GM18508 (cell line): ENCODE measurements at regions not wholly inside any gene's neighbourhood (a gene's known extent, or its start where the extent isn't known, plus 50 kb on each side); places are given as distances from the start of the nearest gene placed in this dataset.
"Not testable (repeated sequence)": the region's sequence is repeated elsewhere in the genome, so short reads cannot be mapped to it uniquely, and the experiment has no call there.

Experiments used
- ATAC-seq: cut with Tn5 transposase; IDR thresholded peaks from one replicate; pipeline ENCODE4 v1.9.1; 2021; ENCODE audit warnings: moderate number of reproducible peaks; ENCODE audit not compliant: insufficient read depth, unreplicated experiment

DNA sequence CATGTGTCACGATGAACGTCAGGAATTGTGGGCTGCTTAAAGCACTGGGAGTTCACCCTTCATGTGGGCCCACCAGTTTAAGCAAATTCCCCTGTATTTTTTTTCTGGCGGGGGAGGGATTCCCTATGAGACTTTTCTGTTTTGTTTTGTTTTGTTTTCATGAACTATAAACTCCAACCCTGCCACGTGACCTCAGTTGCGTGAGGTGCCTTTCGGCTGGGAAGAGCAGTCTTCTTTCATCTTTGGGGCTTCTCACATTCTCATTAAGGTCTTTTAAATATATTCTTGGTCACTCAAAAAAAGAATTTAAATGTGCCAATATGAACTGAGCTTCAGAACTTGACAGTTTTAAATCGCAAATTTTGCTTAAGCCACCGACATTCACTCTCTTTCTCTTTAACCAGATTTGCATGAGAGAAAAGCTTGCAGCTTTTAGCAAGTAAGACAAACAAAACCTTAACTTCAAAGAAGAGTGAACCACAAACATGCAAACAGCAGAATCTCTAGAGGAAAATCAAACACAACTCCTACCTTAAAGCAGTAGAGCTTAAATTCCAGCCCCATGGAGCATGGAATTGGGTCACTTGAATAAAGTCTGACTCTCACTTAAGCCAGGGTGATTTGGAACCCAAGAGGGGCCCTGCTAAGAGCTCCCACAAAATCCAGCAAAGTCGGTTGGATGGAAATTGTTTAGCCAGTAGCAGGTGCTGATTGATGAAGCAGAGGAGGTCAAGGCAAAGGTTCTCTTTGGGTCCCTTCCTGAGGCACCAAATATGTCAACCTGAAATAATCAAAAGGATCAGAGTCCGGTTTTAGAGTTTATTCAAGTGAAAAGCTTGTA, 699.8 kb upstream of the GBE1 start:
- ATAC-seq = no peak

DNA sequence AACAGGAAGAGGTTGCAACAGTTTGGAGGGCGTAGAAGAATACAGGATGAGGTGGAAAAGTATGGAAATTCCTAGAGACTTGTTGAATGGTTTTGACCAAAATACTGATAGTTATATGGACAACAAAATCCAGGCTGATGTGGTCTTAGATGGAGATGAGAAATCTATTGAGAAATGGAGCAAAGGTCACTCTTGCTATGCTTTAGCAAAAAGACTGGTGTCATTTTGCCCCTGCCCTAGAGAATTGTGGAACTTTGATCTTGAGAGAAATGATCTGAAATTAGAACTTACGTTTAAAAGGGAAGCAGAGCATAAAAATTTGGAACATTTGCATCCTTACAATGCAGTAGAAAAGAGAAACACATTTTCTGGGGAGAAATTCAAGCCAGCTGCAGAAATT, 686.9 kb upstream of the GBE1 start:
- no peak for ATAC-seq

GRCh38 chr3:82428821-82429220, 667.4 kb upstream of the GBE1 start:
- ATAC-seq = not testable (repeated sequence)

GRCh38 chr3:82424031-82424339, 662.5 kb upstream of the GBE1 start:
- no peak for ATAC-seq

DNA sequence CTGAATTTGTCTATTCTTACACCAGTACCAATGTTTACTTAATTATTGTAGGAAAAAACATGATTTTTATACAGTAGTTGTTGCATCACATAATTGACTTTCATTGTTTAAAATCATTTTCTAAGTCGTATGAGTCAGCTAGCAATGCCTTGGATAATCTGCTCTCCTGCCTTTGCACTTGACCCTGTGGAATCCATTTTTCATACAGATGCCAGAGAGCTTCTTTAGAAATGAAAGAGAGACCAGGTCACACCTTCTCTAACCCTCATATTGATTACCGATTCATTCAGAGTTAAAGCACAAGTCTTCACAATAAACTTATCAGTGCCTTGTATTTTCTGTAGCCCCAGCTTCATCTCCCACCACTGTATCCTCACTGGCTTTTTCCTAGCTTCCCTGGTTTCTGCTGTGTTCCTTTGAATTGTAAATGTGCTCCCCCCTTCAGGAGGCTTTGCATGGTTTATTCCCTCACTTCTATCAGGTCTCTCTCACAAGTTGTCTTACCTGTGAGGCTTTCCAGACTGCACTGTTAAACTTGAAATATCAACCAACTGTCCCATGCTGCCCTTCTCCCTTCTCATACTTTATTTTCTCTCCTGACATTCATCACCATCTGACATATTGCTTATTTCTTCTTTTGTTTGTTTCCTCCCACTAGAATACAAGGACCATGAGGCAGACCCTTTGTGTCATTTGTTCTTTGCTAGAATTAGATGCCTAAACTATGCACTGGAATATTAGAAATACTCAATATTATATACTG, 662.0 kb upstream of the GBE1 start:
- ATAC-seq = no peak

DNA sequence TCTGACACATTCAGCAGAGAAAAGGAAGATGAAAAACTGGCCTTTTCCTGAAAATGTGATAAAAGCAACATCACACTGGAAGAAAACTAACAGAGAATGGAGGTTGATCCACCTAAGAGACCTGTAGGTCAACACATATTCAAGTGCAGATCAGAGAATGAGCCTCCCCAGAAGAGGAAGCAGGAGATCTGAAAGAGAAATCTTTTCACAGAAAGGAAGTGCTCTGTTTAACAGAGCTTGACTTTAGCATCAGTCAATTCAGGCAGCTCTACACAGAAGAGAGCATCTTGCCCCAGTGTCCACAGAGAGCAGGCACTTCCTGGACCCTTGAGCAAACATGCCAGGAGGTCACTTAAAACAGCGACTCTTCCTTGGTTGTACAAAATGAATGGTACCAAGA, 655.4 kb upstream of the GBE1 start:
- ATAC-seq = no peak

GRCh38 chr3:82416349-82416748, 654.9 kb upstream of the GBE1 start:
- no peak for ATAC-seq

DNA sequence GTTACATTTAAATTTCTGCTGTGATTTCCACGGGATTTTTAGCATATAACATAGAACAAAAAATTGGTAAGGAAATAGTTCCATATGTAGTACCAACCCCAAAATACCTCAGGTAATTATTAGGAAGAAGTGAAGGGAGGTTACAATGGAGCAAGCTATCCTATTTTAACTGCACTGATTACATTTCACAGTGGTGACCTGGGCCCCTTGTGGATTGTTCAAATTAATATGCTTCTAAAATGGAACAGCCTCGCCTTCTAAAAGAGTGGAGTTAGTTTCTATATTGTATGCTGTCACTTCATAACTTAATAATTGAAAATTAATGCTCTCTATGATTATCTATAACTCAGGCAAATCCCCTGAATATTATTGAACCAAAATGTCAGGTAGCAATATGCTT, 651.7 kb upstream of the GBE1 start:
- no peak for ATAC-seq

GRCh38 chr3:82410366-82410765, 648.9 kb upstream of the GBE1 start:
- no peak for ATAC-seq

DNA sequence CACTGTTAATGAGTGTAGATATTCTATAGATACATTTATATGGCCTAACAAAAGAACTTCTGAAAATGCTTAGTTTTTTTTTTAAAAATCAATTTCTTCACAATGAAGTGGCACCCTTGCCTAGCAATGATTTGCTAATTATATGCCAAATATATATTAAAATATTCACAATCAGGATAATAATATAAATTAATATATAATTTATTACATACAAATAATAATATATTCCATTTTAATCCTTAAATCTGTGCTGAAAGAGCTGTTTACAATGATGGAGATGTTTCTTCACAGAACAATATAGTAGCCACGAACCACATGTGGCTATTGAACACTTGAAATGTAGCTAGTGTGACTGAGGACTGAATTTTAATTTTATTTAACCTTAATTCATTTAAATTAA, 648.4 kb upstream of the GBE1 start:
- ATAC-seq = no peak

DNA sequence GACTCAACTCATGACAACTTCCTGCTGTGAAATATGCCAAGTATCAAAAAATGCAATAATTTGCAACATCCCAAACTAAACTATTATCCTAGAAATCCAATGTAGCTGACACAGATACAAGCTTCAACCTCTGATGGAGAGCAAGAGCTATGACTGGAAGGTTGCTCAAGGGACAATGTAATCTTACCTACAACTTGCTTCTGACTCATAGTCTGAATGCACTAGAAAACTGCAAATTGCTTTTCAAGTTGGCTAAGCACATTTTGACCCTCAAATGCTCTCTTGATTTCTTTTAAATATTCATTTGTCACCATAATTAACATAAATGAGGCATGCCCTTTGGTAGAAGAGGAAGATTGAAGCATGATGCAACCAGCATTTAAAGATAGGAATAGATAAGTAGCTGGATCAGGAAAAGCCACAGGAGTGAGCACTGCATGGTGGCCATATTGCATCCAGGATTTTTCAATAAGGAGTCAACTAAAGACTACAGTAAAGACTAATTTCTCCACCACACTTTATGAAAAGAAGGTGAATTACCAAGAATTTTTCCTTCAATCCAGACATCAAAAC, 630.8 kb upstream of the GBE1 start:
- no peak for ATAC-seq

GRCh38 chr3:82390868-82391267, 629.4 kb upstream of the GBE1 start:
- ATAC-seq = no peak

- no peak for ATAC-seq
Measured at GRCh38 chr3:82386647-82387046, 625.2 kb upstream of the GBE1 start.

DNA sequence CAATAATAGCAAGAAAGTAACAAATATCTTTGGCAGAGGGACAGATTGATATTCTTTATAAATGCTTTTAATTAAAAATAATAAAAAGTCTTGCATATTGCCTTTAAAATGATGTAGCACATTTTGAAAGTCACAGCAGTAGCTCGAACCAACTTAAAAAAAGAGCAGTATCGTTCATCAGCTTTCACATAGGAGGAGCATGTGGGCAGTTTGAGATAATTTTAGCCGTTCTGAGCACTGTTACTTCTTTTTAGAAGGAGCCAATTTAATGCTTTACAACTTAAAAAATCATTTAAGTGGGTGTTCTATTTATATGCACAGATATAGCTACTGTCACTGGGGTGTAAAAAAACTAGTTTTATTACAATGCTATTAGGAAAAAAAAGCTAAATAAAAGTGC, 622.7 kb upstream of the GBE1 start:
- no peak for ATAC-seq

DNA sequence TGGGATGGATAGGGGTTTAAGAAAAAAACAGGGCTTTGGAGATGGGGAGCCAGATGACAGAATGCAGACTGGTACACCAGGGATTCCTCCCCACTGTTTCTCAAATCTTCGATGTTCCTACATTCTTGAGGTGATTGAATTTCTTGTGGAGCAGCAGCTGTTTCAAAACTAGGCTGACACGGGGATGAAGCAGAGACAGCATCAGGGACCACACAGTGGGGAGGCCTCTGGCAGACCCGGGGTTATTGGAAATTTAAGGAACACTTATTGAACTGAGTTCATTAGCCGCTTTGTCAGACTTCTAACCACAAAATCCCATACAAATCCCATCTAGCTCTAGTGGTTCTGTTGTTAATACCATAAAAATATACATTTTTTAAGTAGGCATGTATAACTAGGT, 621.4 kb upstream of the GBE1 start:
- no peak for ATAC-seq

GRCh38 chr3:82378392-82378791, 616.9 kb upstream of the GBE1 start:
- ATAC-seq = no peak

GRCh38 chr3:82376883-82377282, 615.4 kb upstream of the GBE1 start:
- no peak for ATAC-seq

- not testable (repeated sequence) for ATAC-seq
Measured at GRCh38 chr3:82373833-82374232, 612.4 kb upstream of the GBE1 start.

GRCh38 chr3:82364827-82365226, 603.4 kb upstream of the GBE1 start:
- ATAC-seq = no peak

DNA sequence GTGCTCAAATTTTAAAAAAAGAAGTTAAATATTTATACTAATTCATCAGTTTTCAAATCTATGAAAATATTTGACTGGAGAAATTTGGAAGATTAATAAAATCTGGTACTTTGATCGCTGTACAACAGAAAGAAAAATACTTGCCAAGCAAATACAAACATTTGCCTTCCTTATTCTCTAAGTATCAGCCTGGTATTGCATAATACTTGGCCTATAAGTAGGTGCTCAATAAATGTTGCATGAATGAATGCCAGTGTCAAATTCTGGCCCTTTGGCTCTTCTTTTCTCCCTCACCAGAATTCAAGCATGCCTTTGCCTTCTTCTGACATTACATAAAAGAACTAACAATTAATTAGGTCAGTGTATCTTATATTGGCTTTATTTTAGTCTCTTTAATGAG, 601.7 kb upstream of the GBE1 start:
- ATAC-seq = no peak

GRCh38 chr3:82355228-82355627, 593.8 kb upstream of the GBE1 start:
- ATAC-seq = no peak

- ATAC-seq = no peak
Measured at GRCh38 chr3:82354228-82354627, 592.8 kb upstream of the GBE1 start.
